RPMI7951 (cell line): ENCODE measurements at regions not wholly inside any gene's neighbourhood (a gene's known extent, or its start where the extent isn't known, plus 50 kb on each side); places are given as distances from the start of the nearest gene placed in this dataset.

Source experiments
- DNase-seq: peaks from one replicate; pipeline ENCODE4 v3.0.0-alpha.2; 2012; ENCODE audit warnings: low read depth

GRCh38 chr12:132393991-132394949 lies 64.9 kb upstream of the GALNT9 start:
- peak; percentile 69 for DNase-seq

- peak; percentile 64 for DNase-seq
These were observed 63.9 kb upstream of the GALNT9 start for GRCh38 chr12:132393245-132393795.

- DNase-seq = no peak
These were observed 63.2 kb upstream of the GALNT9 start for GRCh38 chr12:132392389-132393244.

- no peak for DNase-seq
These were observed 62.1 kb upstream of the GALNT9 start for GRCh38 chr12:132391326-132392041.

GRCh38 chr12:132390287-132391076 lies 61.1 kb upstream of the GALNT9 start:
- DNase-seq = no peak

- no peak for DNase-seq
These were observed 60.3 kb upstream of the GALNT9 start for GRCh38 chr12:132389526-132390286.

GRCh38 chr12:132389026-132389425 lies 59.6 kb upstream of the GALNT9 start:
- no peak for DNase-seq

GRCh38 chr12:132388379-132389015 lies 59.1 kb upstream of the GALNT9 start:
- no peak for DNase-seq

- no peak for DNase-seq
These were observed 57.6 kb upstream of the GALNT9 start for GRCh38 chr12:132386926-132387497.

GRCh38 chr12:132385923-132386751 lies 56.7 kb upstream of the GALNT9 start:
- DNase-seq = no peak

GRCh38 chr12:132384916-132385774 lies 55.8 kb upstream of the GALNT9 start:
- DNase-seq = no peak

- DNase-seq = no peak
These were observed 51.3 kb upstream of the GALNT9 start for GRCh38 chr12:132380641-132381040.

- DNase-seq = no peak
These were observed 50.6 kb upstream of the GALNT9 start for GRCh38 chr12:132379996-132380395.

- DNase-seq = no peak
These were observed 50.2 kb upstream of the GALNT9 start for GRCh38 chr12:132379576-132379975.
